GM23338 (cell line): ENCODE measurements at regions not wholly inside any gene's neighbourhood (a gene's known extent, or its start where the extent isn't known, plus 50 kb on each side); places are given as distances from the start of the nearest gene placed in this dataset.

Experiments
- ATAC-seq: fragments of 200-7000 bp; cut with Tn5 transposase; 3 replicates; pipeline ENCODE4 v1.9.1; 2020
- DNase-seq: peaks from one replicate; pipeline ENCODE4 v3.0.0-alpha.2; 2015; ENCODE audit warnings: low spot score
- H2AFZ ChIP-seq: fragments of 200-600 bp; sonication (generic); 2 replicates; pipeline ENCODE4 v1.8.0; 2016; ENCODE audit warnings: antibody characterized with exemption, mild to moderate bottlenecking, moderate library complexity
- H3F3A ChIP-seq: fragments of 200-600 bp; sonication (generic); replicated peaks from 2 replicates; pipeline ENCODE4 v1.8.0; 2017; ENCODE audit warnings: antibody characterized with exemption, mixed run types, low read depth
- H3K27ac ChIP-seq: fragments of 200-600 bp; sonication (generic); 2 replicates; pipeline ENCODE4 v1.6.1; 2016; ENCODE audit warnings: low read depth
- H3K27me3 ChIP-seq: fragments of 200-600 bp; sonication (generic); 2 replicates; pipeline ENCODE4 v1.8.0; 2016; ENCODE audit warnings: mild to moderate bottlenecking, mixed run types, moderate library complexity; ENCODE audit not compliant: insufficient read depth
- H3K36me3 ChIP-seq: fragments of 200-600 bp; sonication (generic); 2 replicates; pipeline ENCODE4 v1.8.0; 2016; ENCODE audit warnings: mild to moderate bottlenecking; ENCODE audit not compliant: insufficient read depth
- H3K4me1 ChIP-seq: fragments of 200-600 bp; sonication (generic); 2 replicates; pipeline ENCODE4 v1.8.0; 2016; ENCODE audit warnings: mild to moderate bottlenecking, moderate library complexity; ENCODE audit not compliant: insufficient read depth
- H3K4me2 ChIP-seq: fragments of 200-600 bp; sonication (generic); 2 replicates; pipeline ENCODE4 v1.7.1; 2017; ENCODE audit warnings: mixed run types
- H3K4me3 ChIP-seq: fragments of 200-600 bp; sonication (generic); 2 replicates; pipeline ENCODE4 v1.6.1; 2016; ENCODE audit warnings: mixed run types
- H3K79me2 ChIP-seq: fragments of 200-600 bp; sonication (generic); replicated peaks from 2 replicates; pipeline ENCODE4 v1.8.0; 2017; ENCODE audit warnings: mild to moderate bottlenecking; ENCODE audit not compliant: insufficient read depth
- H3K9me2 ChIP-seq: fragments of 200-600 bp; sonication (generic); 2 replicates; pipeline ENCODE4 v1.8.0; 2017; ENCODE audit not compliant: insufficient read depth
- H4K20me1 ChIP-seq: fragments of 200-600 bp; sonication (generic); replicated peaks from 2 replicates; pipeline ENCODE4 v1.8.0; 2017; ENCODE audit warnings: mild to moderate bottlenecking; ENCODE audit not compliant: insufficient read depth
- H3K27ac Mint-ChIP-seq: 2 replicates; pipeline ENCODE4 v1.8.0; 2020; ENCODE audit warnings: inconsistent platforms, mild to moderate bottlenecking, moderate library complexity, mixed read lengths
- H3K27me3 Mint-ChIP-seq: 3 replicates; pipeline ENCODE4 v1.8.0; 2022; ENCODE audit warnings: low read depth, mild to moderate bottlenecking, moderate library complexity, mixed read lengths, inconsistent platforms; ENCODE audit not compliant: insufficient read depth, poor library complexity
- H3K36me3 Mint-ChIP-seq: 3 replicates; pipeline ENCODE4 v1.8.0; 2021; ENCODE audit warnings: low read depth, mild to moderate bottlenecking, inconsistent platforms, moderate library complexity, mixed read lengths
- H3K4me1 Mint-ChIP-seq: 3 replicates; pipeline ENCODE4 v1.8.0; 2020; ENCODE audit warnings: mild to moderate bottlenecking, inconsistent platforms, mixed read lengths
- H3K4me3 Mint-ChIP-seq: 3 replicates; pipeline ENCODE4 v1.8.0; 2021; ENCODE audit warnings: moderate library complexity, mild to moderate bottlenecking, inconsistent platforms, mixed read lengths
- H3K9me3 Mint-ChIP-seq: 3 replicates; pipeline ENCODE4 v1.8.0; 2020; ENCODE audit warnings: moderate library complexity, mild to moderate bottlenecking, inconsistent platforms, mixed read lengths
- CREB1 ChIP-seq: fragments of 250-450 bp; sonication (Bioruptor Pico); IDR thresholded peaks from 2 replicates; pipeline ENCODE4 v1.5.0; 2020; ENCODE audit warnings: low read depth, mild to moderate bottlenecking, moderate library complexity
- CTCF ChIP-seq, 2 experiments: fragments of 200-600 bp in 1 of 2; sonication (generic) in 1 of 2; conservative IDR thresholded peaks; 2 replicates each; pipeline versions ENCODE4 v1.5.1 to v1.6.1; 2016 to 2017; ENCODE audit warnings: antibody characterized with exemption in 2 of 2, low read depth in 2 of 2, mild to moderate bottlenecking in 2 of 2, moderate library complexity in 1 of 2
- EZH2 ChIP-seq: fragments of 200-600 bp; sonication (generic); IDR thresholded peaks from one replicate; pipeline ENCODE4 v1.8.0; 2017; ENCODE audit warnings: antibody characterized with exemption, mild to moderate bottlenecking, low read depth; ENCODE audit not compliant: unreplicated experiment
- EZH2phosphoT487 ChIP-seq: fragments of 200-600 bp; sonication (generic); IDR thresholded peaks from one replicate; pipeline ENCODE4 v1.8.1; 2018; ENCODE audit warnings: antibody characterized with exemption; ENCODE audit not compliant: unreplicated experiment
- JUNB ChIP-seq: IDR thresholded peaks from one replicate; pipeline ENCODE4 v1.6.1; 2016; ENCODE audit warnings: antibody characterized with exemption; ENCODE audit not compliant: unreplicated experiment
- POLR2AphosphoS5 ChIP-seq: IDR thresholded peaks from 2 replicates; pipeline ENCODE4 v1.6.1; 2016; ENCODE audit warnings: antibody characterized with exemption, low read depth
- STAT1 ChIP-seq: IDR thresholded peaks from one replicate; pipeline ENCODE4 v1.6.1; 2016; ENCODE audit warnings: antibody characterized with exemption; ENCODE audit not compliant: unreplicated experiment
- ZNF114 ChIP-seq: fragments of 250-450 bp; sonication (Bioruptor Pico); IDR thresholded peaks from 2 replicates; pipeline ENCODE4 v1.5.0; 2020; ENCODE audit warnings: mild to moderate bottlenecking, moderate library complexity
- TF ChIP-seq, protein P1 (sequence below): IDR thresholded peaks from one replicate; pipeline ENCODE4 v1.6.1; 2018; ENCODE audit warnings: antibody characterized with exemption; ENCODE audit not compliant: unreplicated experiment

- TF ChIP-seq, protein P1, sequence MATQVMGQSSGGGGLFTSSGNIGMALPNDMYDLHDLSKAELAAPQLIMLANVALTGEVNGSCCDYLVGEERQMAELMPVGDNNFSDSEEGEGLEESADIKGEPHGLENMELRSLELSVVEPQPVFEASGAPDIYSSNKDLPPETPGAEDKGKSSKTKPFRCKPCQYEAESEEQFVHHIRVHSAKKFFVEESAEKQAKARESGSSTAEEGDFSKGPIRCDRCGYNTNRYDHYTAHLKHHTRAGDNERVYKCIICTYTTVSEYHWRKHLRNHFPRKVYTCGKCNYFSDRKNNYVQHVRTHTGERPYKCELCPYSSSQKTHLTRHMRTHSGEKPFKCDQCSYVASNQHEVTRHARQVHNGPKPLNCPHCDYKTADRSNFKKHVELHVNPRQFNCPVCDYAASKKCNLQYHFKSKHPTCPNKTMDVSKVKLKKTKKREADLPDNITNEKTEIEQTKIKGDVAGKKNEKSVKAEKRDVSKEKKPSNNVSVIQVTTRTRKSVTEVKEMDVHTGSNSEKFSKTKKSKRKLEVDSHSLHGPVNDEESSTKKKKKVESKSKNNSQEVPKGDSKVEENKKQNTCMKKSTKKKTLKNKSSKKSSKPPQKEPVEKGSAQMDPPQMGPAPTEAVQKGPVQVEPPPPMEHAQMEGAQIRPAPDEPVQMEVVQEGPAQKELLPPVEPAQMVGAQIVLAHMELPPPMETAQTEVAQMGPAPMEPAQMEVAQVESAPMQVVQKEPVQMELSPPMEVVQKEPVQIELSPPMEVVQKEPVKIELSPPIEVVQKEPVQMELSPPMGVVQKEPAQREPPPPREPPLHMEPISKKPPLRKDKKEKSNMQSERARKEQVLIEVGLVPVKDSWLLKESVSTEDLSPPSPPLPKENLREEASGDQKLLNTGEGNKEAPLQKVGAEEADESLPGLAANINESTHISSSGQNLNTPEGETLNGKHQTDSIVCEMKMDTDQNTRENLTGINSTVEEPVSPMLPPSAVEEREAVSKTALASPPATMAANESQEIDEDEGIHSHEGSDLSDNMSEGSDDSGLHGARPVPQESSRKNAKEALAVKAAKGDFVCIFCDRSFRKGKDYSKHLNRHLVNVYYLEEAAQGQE: no peak
- no peak for TF ChIP-seq STAT1
- no peak for TF ChIP-seq ZNF114 (CRISPR knock-in tag)
These were observed 254.9 kb downstream of the TEX36 start (continued) for GRCh38 chr10:125428054-125428453.

DNA sequence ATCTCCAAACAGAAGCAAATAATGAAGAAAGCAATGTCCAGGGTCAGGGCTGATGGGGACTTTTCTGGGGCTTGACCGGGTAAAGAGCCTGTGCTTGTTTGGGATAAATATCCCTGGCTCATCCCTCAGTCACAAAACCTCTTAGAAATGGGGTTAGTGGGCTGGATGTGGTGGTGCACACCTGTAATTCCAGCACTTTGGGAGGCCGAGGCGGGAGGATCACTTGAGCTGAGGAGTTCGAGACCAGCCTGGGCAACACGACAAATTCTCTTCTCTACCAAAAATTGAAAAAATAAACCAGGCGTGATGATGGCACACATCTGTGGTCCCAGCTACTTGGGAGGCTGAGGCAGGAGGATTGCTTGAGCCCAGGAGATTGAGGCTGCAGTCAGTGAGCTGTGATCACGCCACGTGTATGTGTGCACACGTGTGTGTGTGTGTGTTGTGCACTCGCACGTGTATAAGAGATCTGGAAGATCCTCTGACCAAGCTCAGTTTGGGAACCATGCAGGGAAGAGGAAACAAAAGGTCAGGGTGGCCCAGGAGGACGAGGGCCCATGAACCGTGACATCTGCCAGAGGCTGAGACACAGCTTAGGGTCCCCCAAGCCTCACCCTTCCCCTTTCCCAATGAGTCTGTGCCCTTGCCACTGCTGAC lies 258.6 kb downstream of the TEX36 start:
- no peaks in the 10 kb centered on the region for H3K4me1 ChIP-seq
- no peak overlapping the region for H3K27ac ChIP-seq
- H3K4me1 Mint-ChIP-seq: no peaks in the 10 kb centered on the region
- no peak for ATAC-seq
- H3K9me2 ChIP-seq: no peaks in the 10 kb centered on the region
- H3K4me3 Mint-ChIP-seq: no peak overlapping the region
- H3K27me3 ChIP-seq: no peaks in the 10 kb centered on the region
- peaks cover 6% of the 10 kb centered on the region for H3K27me3 Mint-ChIP-seq
- H3K36me3 Mint-ChIP-seq: no peaks in the 10 kb centered on the region
- H3K27ac Mint-ChIP-seq: no peak overlapping the region
- H3K4me2 ChIP-seq: no peak overlapping the region
- no peaks in the 10 kb centered on the region; the same call in 2 of the 3 replicates for H3K9me3 Mint-ChIP-seq
- no peaks in the 10 kb centered on the region for H3K36me3 ChIP-seq
- TF ChIP-seq POLR2AphosphoS5 (no peak), EZH2 (no peak), CREB1 (no peak)
- no peak overlapping the region for H2AFZ ChIP-seq
- no peaks in the 10 kb centered on the region for H3F3A ChIP-seq
- no peak overlapping the region for H3K4me3 ChIP-seq
- no peak for DNase-seq
- H4K20me1 ChIP-seq: no peaks in the 10 kb centered on the region
- H3K79me2 ChIP-seq: no peaks in the 10 kb centered on the region

- H3F3A ChIP-seq: no peaks in the 10 kb centered on the region
- H4K20me1 ChIP-seq: no peaks in the 10 kb centered on the region
- no peaks in the 10 kb centered on the region for H3K79me2 ChIP-seq
- TF ChIP-seq EZH2phosphoT487 (no peak), CTCF (conservative IDR thresholded peaks at IDR 0.05; ENCODE audit: low read depth in 2 of 2) (no peak), ZNF114 (CRISPR knock-in tag) (no peak), CREB1 (no peak), JUNB (no peak)
- H3K4me1 ChIP-seq: no peaks in the 10 kb centered on the region
- Mint-ChIP-seq H3K36me3 (no peaks in the 10 kb centered on the region), H3K27me3 (peaks cover 6% of the 10 kb centered on the region), H3K4me1 (no peaks in the 10 kb centered on the region), H3K27ac (no peak overlapping the region), H3K9me3 (no peaks in the 10 kb centered on the region; the same call in 2 of the 3 replicates), H3K4me3 (no peak overlapping the region)
- ATAC-seq (no peak), DNase-seq (no peak)
- H3K27me3 ChIP-seq: no peaks in the 10 kb centered on the region
- no peak overlapping the region for H2AFZ ChIP-seq
- H3K4me2 ChIP-seq: no peak overlapping the region
- no peak overlapping the region for H3K4me3 ChIP-seq
- H3K27ac ChIP-seq: no peak overlapping the region
- 0 out of 2 replicates have a peak, but pooled peaks cover 4% of the 10 kb centered on the region for H3K9me2 ChIP-seq
- no peaks in the 10 kb centered on the region for H3K36me3 ChIP-seq
These were observed 259.4 kb downstream of the TEX36 start for GRCh38 chr10:125423569-125423968.
